ENCODE measurements at regions not wholly inside any gene's neighbourhood (a gene's known extent, or its start where the extent isn't known, plus 50 kb on each side); places are given as distances from the start of the nearest gene placed in this dataset.
A peak's percentile ranks its signal among the peaks of the same experiment; 100 is the strongest.

- no peak overlapping the region for H2AFZ ChIP-seq (ENCODE audit: low read length)
- no peak overlapping the region for H3K4me3 ChIP-seq (ENCODE audit: insufficient read depth, low read length)
- H3K4me1 ChIP-seq (ENCODE audit: insufficient read depth, low read length), result peaks cover 5% of the 10 kb centered on the region
- no peaks in the 10 kb centered on the region for H4K20me1 ChIP-seq (ENCODE audit: insufficient read depth, low read length)
- DNase-seq (ENCODE audit: insufficient read length, low spot score, missing footprints), result no peak
- H3K4me2 ChIP-seq (ENCODE audit: insufficient read depth, low read length), result no peak overlapping the region
- no peaks in the 10 kb centered on the region for H3K79me2 ChIP-seq (ENCODE audit: insufficient read depth, low read length)
- H3K27ac ChIP-seq (ENCODE audit: low read depth, low read length), result no peak overlapping the region
- H3K9me3 ChIP-seq (ENCODE audit: low read depth, low read length), result no peaks in the 10 kb centered on the region
- H3K36me3 ChIP-seq (ENCODE audit: insufficient read depth, low read length), result no peaks in the 10 kb centered on the region
- TF ChIP-seq CTCF (IDR thresholded peaks at IDR 0.05; ENCODE audit: extremely low read depth, low read depth, low read length), result no peak
- no peaks in the 10 kb centered on the region for H3K27me3 ChIP-seq (ENCODE audit: insufficient read depth, low read length)
Observed at GRCh38 chr13:80093888-80094287, 247.0 kb downstream of the SPRY2 start.

GRCh38 chr13:80086304-80086721 is 254.6 kb downstream of the SPRY2 start:
- Histone ChIP-seq H2AFZ (ENCODE audit: low read length) (no peak overlapping the region), H3K9me3 (ENCODE audit: low read depth, low read length) (no peaks in the 10 kb centered on the region), H3K79me2 (ENCODE audit: insufficient read depth, low read length) (no peaks in the 10 kb centered on the region), H4K20me1 (ENCODE audit: insufficient read depth, low read length) (no peaks in the 10 kb centered on the region), H3K27ac (ENCODE audit: low read depth, low read length) (no peak overlapping the region), H3K4me1 (ENCODE audit: insufficient read depth, low read length) (peaks cover 33% of the 10 kb centered on the region), H3K4me2 (ENCODE audit: insufficient read depth, low read length) (no peak overlapping the region), H3K27me3 (ENCODE audit: insufficient read depth, low read length) (no peaks in the 10 kb centered on the region), H3K4me3 (ENCODE audit: insufficient read depth, low read length) (no peak overlapping the region), H3K36me3 (ENCODE audit: insufficient read depth, low read length) (no peaks in the 10 kb centered on the region)
- DNase-seq (ENCODE audit: insufficient read length, low spot score, missing footprints), result no peak
- no peak for TF ChIP-seq CTCF (IDR thresholded peaks at IDR 0.05; ENCODE audit: extremely low read depth, low read depth, low read length)

GRCh38 chr13:80083853-80084676 is 256.9 kb downstream of the SPRY2 start:
- no peaks in the 10 kb centered on the region for H4K20me1 ChIP-seq (ENCODE audit: insufficient read depth, low read length)
- H3K4me1 ChIP-seq (ENCODE audit: insufficient read depth, low read length), result peaks cover 33% of the 10 kb centered on the region
- TF ChIP-seq CTCF (IDR thresholded peaks at IDR 0.05; ENCODE audit: extremely low read depth, low read depth, low read length), result no peak
- no peaks in the 10 kb centered on the region for H3K9me3 ChIP-seq (ENCODE audit: low read depth, low read length)
- H2AFZ ChIP-seq (ENCODE audit: low read length), result peak overlapping the region; percentile 65
- DNase-seq (ENCODE audit: insufficient read length, low spot score, missing footprints), result peak; percentile 66
- H3K27ac ChIP-seq (ENCODE audit: low read depth, low read length), result peak overlapping the region; percentile 91
- H3K27me3 ChIP-seq (ENCODE audit: insufficient read depth, low read length), result no peaks in the 10 kb centered on the region
- H3K4me3 ChIP-seq (ENCODE audit: insufficient read depth, low read length), result peak overlapping the region; percentile 54
- no peaks in the 10 kb centered on the region for H3K79me2 ChIP-seq (ENCODE audit: insufficient read depth, low read length)
- H3K4me2 ChIP-seq (ENCODE audit: insufficient read depth, low read length), result peak overlapping the region; percentile 74
- no peaks in the 10 kb centered on the region for H3K36me3 ChIP-seq (ENCODE audit: insufficient read depth, low read length)

GRCh38 chr13:80083081-80083852 is 257.7 kb downstream of the SPRY2 start:
- Histone ChIP-seq H3K27ac (ENCODE audit: low read depth, low read length) (peak overlapping the region; percentile 91), H3K4me3 (ENCODE audit: insufficient read depth, low read length) (peak overlapping the region; percentile 54), H3K4me1 (ENCODE audit: insufficient read depth, low read length) (peaks cover 33% of the 10 kb centered on the region), H2AFZ (ENCODE audit: low read length) (peak overlapping the region; percentile 65), H4K20me1 (ENCODE audit: insufficient read depth, low read length) (no peaks in the 10 kb centered on the region), H3K36me3 (ENCODE audit: insufficient read depth, low read length) (no peaks in the 10 kb centered on the region), H3K4me2 (ENCODE audit: insufficient read depth, low read length) (peak overlapping the region; percentile 74), H3K27me3 (ENCODE audit: insufficient read depth, low read length) (no peaks in the 10 kb centered on the region), H3K79me2 (ENCODE audit: insufficient read depth, low read length) (no peaks in the 10 kb centered on the region), H3K9me3 (ENCODE audit: low read depth, low read length) (no peaks in the 10 kb centered on the region)
- no peak for DNase-seq (ENCODE audit: insufficient read length, low spot score, missing footprints)
- TF ChIP-seq CTCF (IDR thresholded peaks at IDR 0.05; ENCODE audit: extremely low read depth, low read depth, low read length), result no peak
